ENCODE measurements at regions not wholly inside any gene's neighbourhood (a gene's known extent, or its start where the extent isn't known, plus 50 kb on each side); places are given as distances from the start of the nearest gene placed in this dataset.

DNA sequence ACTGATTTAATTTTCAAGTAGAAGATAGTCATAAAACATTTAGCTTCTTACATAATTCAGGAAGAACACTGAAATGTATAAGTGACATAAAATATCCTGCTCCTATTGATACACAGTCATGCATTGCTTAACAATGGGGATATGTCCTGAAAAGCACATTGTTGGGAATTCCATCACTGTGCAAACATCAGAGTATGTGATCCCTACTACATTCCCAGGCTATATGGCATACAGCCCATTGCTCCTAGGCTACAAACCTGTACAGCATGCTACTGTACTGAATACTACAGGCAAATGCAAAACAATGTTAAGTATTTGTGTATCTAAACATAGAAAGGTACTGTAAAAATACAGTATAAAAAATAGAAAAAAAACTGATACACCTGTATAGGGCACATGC, 723.9 kb upstream of the ARGLU1 start:
- H3K27me3 ChIP-seq (ENCODE audit: control insufficient read depth, insufficient read depth, low read length), result no peaks in the 10 kb centered on the region
- no peak overlapping the region for H3K4me3 ChIP-seq (ENCODE audit: low read depth, low read length)
- H3K36me3 ChIP-seq (ENCODE audit: control insufficient read depth, insufficient read depth, low read length), result no peaks in the 10 kb centered on the region
- H3K27ac ChIP-seq (ENCODE audit: low read depth, low read length), result no peak overlapping the region
- H3K9me3 ChIP-seq (ENCODE audit: control insufficient read depth, insufficient read depth, low read length), result no peaks in the 10 kb centered on the region
- DNase-seq (ENCODE audit: low read depth in 4 of 6, low spot score in 6 of 6), result no peak
- no peaks in the 10 kb centered on the region for H3K4me1 ChIP-seq (ENCODE audit: control insufficient read depth, insufficient read depth, low read length)

DNA sequence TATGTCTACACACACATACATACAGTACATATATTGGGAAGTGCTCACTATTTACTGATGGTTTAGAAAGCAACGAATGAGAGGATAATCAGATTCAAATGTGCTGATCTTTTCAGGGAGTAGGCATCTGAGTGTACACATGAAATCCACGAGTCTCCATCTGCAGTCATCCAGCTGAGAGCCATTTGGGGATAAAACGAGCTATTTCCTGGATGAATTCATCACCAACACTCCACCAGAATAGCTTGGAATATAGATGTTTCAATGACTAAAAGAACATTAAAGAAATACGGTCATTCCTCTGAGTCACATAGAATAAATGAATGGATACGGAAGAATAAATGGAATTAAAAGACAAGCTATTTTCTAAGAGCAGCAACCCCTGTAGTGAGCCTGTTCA, 721.6 kb upstream of the ARGLU1 start:
- Histone ChIP-seq H3K9me3 (ENCODE audit: control insufficient read depth, insufficient read depth, low read length) (no peaks in the 10 kb centered on the region), H3K4me1 (ENCODE audit: control insufficient read depth, insufficient read depth, low read length) (no peaks in the 10 kb centered on the region), H3K27me3 (ENCODE audit: control insufficient read depth, insufficient read depth, low read length) (no peaks in the 10 kb centered on the region), H3K4me3 (ENCODE audit: low read depth, low read length) (no peak overlapping the region), H3K36me3 (ENCODE audit: control insufficient read depth, insufficient read depth, low read length) (no peaks in the 10 kb centered on the region), H3K27ac (ENCODE audit: low read depth, low read length) (no peak overlapping the region)
- DNase-seq (ENCODE audit: low read depth in 4 of 6, low spot score in 6 of 6), result peak in 1 of 6 donors; percentile 21
- 100% methylated on average over 1 of the region's 5 CpGs for WGBS (ENCODE audit: insufficient coverage)

DNA sequence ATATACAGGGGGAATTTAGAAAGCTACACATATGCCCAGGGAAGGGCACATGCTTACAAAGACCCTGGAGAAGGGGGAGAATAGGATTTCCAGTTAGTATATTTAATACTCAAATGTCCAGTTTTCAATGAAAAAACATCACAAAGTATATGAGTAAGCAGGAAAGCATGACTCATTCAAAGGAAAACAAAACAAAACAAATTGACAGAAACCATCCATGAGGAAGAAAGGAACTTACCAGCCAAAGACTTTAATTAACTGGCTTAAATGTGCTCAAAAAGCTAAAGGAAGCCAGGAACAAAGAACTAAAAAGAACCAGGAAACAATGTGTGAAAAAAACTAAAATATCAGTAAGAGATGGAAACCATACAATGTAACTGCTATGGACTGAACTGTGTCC, 716.2 kb upstream of the ARGLU1 start:
- no peaks in the 10 kb centered on the region for H3K36me3 ChIP-seq (ENCODE audit: control insufficient read depth, insufficient read depth, low read length)
- DNase-seq (ENCODE audit: low read depth in 4 of 6, low spot score in 6 of 6), result no peak
- H3K27ac ChIP-seq (ENCODE audit: low read depth, low read length), result no peak overlapping the region
- H3K27me3 ChIP-seq (ENCODE audit: control insufficient read depth, insufficient read depth, low read length), result no peaks in the 10 kb centered on the region
- no peak overlapping the region for H3K4me3 ChIP-seq (ENCODE audit: low read depth, low read length)
- no peaks in the 10 kb centered on the region for H3K4me1 ChIP-seq (ENCODE audit: control insufficient read depth, insufficient read depth, low read length)
- no peaks in the 10 kb centered on the region for H3K9me3 ChIP-seq (ENCODE audit: control insufficient read depth, insufficient read depth, low read length)

DNA sequence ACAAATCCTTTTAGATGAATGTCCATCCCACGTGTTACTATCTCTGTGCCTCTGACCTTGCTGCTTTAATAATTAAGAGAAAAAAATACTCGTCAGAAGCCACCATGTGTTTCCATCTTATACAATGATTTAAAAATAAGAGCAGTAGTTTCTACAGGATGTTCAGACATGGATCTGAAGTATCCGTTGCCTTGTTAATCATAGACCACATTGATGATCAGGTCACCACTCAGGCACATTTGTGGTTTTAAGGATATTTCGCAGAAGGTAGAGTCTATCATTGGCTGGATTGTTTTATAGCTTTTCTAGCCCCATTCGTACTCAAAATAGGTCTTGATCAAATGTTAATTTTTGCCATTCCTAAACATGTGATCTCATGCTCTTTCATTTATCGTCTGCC, 710.0 kb upstream of the ARGLU1 start:
- no peak for DNase-seq (ENCODE audit: low read depth in 4 of 6, low spot score in 6 of 6)
- no peaks in the 10 kb centered on the region for H3K27me3 ChIP-seq (ENCODE audit: control insufficient read depth, insufficient read depth, low read length)
- no CpG with 5 or more reads among the region's 6 CpGs for WGBS (ENCODE audit: insufficient coverage)
- H3K27ac ChIP-seq (ENCODE audit: low read depth, low read length), result no peak overlapping the region
- no peak overlapping the region for H3K4me3 ChIP-seq (ENCODE audit: low read depth, low read length)
- H3K9me3 ChIP-seq (ENCODE audit: control insufficient read depth, insufficient read depth, low read length), result no peaks in the 10 kb centered on the region
- no peaks in the 10 kb centered on the region for H3K4me1 ChIP-seq (ENCODE audit: control insufficient read depth, insufficient read depth, low read length)
- no peaks in the 10 kb centered on the region for H3K36me3 ChIP-seq (ENCODE audit: control insufficient read depth, insufficient read depth, low read length)

DNA sequence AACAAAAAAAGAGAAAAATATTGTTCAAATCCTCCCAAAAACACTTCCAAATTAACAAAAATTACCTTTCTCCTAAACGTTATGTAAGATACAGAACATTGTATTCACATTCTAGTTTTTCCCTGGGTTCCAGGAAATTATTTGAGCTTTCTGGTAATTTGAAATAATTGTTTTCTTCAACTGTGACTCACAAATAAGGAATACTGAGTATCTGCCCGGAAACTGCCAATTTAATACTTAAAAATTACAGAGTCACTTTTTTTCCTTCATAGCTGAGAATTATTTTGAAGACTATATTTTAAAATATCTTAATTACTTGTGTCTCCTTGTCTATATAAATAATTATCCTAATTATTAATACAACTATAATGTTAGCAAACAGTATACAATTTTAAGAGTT, 709.0 kb upstream of the ARGLU1 start:
- H3K27me3 ChIP-seq (ENCODE audit: control insufficient read depth, insufficient read depth, low read length), result no peaks in the 10 kb centered on the region
- DNase-seq (ENCODE audit: low read depth in 4 of 6, low spot score in 6 of 6), result no peak
- no peaks in the 10 kb centered on the region for H3K9me3 ChIP-seq (ENCODE audit: control insufficient read depth, insufficient read depth, low read length)
- H3K4me3 ChIP-seq (ENCODE audit: low read depth, low read length), result no peak overlapping the region
- H3K36me3 ChIP-seq (ENCODE audit: control insufficient read depth, insufficient read depth, low read length), result no peaks in the 10 kb centered on the region
- H3K27ac ChIP-seq (ENCODE audit: low read depth, low read length), result no peak overlapping the region
- no CpG with 5 or more reads among the region's 2 CpGs for WGBS (ENCODE audit: insufficient coverage)
- H3K4me1 ChIP-seq (ENCODE audit: control insufficient read depth, insufficient read depth, low read length), result no peaks in the 10 kb centered on the region

DNA sequence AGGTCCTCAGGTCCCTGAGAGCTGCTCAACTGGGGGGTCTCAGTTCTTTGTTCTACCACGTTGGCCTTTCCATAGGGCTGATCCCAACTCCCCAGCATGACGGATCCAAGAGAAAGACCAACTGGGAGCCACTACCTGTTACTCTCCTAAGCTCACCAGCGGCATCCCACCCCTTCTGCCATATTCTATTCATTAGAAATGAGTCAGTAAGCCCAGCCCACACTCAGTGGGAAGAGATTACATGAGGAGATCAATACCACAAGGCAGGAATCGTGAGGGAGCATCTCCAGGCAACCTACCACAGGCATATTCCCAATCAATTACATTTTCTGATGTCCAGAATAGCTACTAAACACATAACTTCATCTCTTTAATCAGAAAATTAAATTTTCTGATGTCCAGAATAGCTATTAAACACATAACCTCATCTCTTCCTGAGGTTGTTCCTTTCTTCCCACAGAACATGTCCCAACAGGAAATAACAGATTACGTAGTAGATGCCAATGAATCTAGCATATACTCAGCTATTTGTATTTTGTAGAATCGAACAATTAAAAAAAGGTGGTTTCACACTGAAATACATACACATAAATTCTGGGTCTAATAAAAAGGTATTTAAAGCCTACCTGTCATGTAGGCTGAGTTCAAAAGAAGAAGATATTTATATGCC, 708.1 kb upstream of the ARGLU1 start:
- Histone ChIP-seq H3K36me3 (ENCODE audit: control insufficient read depth, insufficient read depth, low read length) (no peaks in the 10 kb centered on the region), H3K4me3 (ENCODE audit: low read depth, low read length) (no peak overlapping the region), H3K9me3 (ENCODE audit: control insufficient read depth, insufficient read depth, low read length) (no peaks in the 10 kb centered on the region), H3K27ac (ENCODE audit: low read depth, low read length) (no peak overlapping the region), H3K27me3 (ENCODE audit: control insufficient read depth, insufficient read depth, low read length) (no peaks in the 10 kb centered on the region), H3K4me1 (ENCODE audit: control insufficient read depth, insufficient read depth, low read length) (peaks cover 4% of the 10 kb centered on the region)
- no peak for DNase-seq (ENCODE audit: low read depth in 4 of 6, low spot score in 6 of 6)
- WGBS (ENCODE audit: insufficient coverage), result 77% methylated on average over 3 of the region's 6 CpGs

DNA sequence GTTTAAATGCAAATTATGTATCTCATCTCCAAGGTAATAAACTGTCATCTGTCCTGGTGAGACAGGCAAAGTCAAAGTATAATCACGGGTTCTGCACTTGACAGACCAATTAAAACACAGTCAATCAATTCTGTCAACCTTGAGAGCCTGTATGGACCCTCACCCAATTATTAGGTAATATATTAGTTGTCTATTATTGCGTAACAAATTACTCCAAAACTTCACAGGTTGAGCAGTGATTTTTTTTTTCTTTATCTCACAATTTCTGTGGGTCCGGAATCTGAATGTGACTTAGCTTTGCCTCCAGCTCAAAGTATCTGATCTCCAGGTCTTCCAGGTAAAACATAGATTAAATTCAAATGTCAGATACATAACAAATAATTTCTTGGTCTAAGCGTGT, 707.4 kb upstream of the ARGLU1 start:
- Histone ChIP-seq H3K9me3 (ENCODE audit: control insufficient read depth, insufficient read depth, low read length) (no peaks in the 10 kb centered on the region), H3K27ac (ENCODE audit: low read depth, low read length) (no peak overlapping the region), H3K4me3 (ENCODE audit: low read depth, low read length) (no peak overlapping the region), H3K27me3 (ENCODE audit: control insufficient read depth, insufficient read depth, low read length) (no peaks in the 10 kb centered on the region), H3K36me3 (ENCODE audit: control insufficient read depth, insufficient read depth, low read length) (no peaks in the 10 kb centered on the region), H3K4me1 (ENCODE audit: control insufficient read depth, insufficient read depth, low read length) (peaks cover 4% of the 10 kb centered on the region)
- 100% methylated on average over 1 of the region's 4 CpGs for WGBS (ENCODE audit: insufficient coverage)
- DNase-seq (ENCODE audit: low read depth in 4 of 6, low spot score in 6 of 6), result no peak

DNA sequence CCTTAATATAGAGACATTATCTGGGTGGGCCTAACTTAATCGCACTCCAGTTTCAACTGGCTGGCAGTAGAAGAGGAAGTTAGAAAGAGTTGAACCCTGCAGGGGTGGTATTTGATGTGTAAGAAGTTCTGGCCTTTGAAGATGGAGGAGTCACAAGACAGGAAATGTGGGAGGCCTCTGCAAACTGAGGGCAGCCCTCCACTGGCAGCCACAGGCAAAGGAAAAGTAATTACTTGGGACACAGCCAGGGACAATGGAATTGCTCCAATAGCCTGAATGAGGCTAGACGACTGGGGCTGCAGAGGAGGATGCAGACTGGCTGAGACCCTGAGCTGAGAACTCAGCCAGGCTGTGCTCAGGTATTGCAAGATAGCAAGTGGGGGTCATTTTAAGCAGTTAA, 703.3 kb upstream of the ARGLU1 start:
- no peak overlapping the region for H3K4me3 ChIP-seq (ENCODE audit: low read depth, low read length)
- peak in 5 of 6 donors; percentile 17 to 80 (median 36) for DNase-seq (ENCODE audit: low read depth in 4 of 6, low spot score in 6 of 6)
- H3K4me1 ChIP-seq (ENCODE audit: control insufficient read depth, insufficient read depth, low read length), result peaks cover 4% of the 10 kb centered on the region
- H3K9me3 ChIP-seq (ENCODE audit: control insufficient read depth, insufficient read depth, low read length), result no peaks in the 10 kb centered on the region
- 40% methylated on average over 2 of the region's 2 CpGs for WGBS (ENCODE audit: insufficient coverage)
- H3K27me3 ChIP-seq (ENCODE audit: control insufficient read depth, insufficient read depth, low read length), result no peaks in the 10 kb centered on the region
- H3K27ac ChIP-seq (ENCODE audit: low read depth, low read length), result no peak overlapping the region
- H3K36me3 ChIP-seq (ENCODE audit: control insufficient read depth, insufficient read depth, low read length), result no peaks in the 10 kb centered on the region

DNA sequence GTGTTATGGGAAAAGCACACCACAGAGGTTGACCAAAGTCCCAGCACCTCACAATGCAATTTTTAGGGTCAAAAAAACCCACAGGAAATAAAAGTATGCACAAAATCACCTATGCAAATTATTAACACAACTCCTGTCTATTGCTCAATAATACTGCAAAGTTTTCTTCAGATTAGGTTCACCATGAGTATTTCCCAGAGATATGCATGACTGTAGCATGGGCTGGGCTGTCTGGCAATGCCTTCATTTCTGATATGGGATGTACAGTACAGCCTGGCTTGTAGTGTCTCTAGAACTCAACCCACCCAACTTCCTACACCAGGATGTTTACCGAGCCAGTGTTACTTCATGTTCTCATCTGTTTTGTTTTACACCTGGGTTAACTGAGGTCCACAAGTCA, 698.7 kb upstream of the ARGLU1 start:
- no peaks in the 10 kb centered on the region for H3K27me3 ChIP-seq (ENCODE audit: control insufficient read depth, insufficient read depth, low read length)
- DNase-seq (ENCODE audit: low read depth in 4 of 6, low spot score in 6 of 6), result no peak
- H3K4me3 ChIP-seq (ENCODE audit: low read depth, low read length), result no peak overlapping the region
- H3K27ac ChIP-seq (ENCODE audit: low read depth, low read length), result no peak overlapping the region
- WGBS (ENCODE audit: insufficient coverage), result 100% methylated on average over 1 of the region's 1 CpG
- H3K36me3 ChIP-seq (ENCODE audit: control insufficient read depth, insufficient read depth, low read length), result no peaks in the 10 kb centered on the region
- peaks cover 4% of the 10 kb centered on the region for H3K4me1 ChIP-seq (ENCODE audit: control insufficient read depth, insufficient read depth, low read length)
- H3K9me3 ChIP-seq (ENCODE audit: control insufficient read depth, insufficient read depth, low read length), result no peaks in the 10 kb centered on the region

DNA sequence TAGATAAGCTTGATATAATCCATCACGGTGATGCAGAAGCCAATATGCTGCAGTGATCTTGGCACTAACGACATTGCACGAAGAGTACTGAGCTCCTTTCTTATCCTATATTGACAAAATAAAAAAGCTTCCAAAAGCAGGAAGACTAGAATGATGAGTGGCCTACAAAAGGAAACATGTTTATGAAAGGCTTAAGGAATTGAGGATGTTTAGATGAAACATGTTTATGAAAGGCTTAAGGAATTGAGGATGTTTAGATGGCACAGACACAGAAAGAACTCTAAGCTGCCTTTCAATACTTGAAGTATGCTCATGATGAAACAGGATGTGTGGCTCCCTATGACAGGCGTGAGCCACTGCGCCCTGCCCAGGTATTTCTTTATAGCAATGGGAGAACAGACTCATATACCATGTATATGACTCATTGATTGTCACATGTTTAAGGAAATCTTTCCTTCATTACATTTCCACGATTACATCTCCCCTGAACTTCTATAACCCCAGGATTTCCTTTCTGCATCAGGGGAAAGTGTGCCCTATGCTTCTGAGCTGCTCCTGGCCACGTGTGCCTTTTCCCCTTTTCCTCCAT, 690.8 kb upstream of the ARGLU1 start:
- DNase-seq (ENCODE audit: low read depth in 4 of 6, low spot score in 6 of 6), result peak in 1 of 6 donors; percentile 13
- Histone ChIP-seq H3K27ac (ENCODE audit: low read depth, low read length) (no peak overlapping the region), H3K4me1 (ENCODE audit: control insufficient read depth, insufficient read depth, low read length) (no peaks in the 10 kb centered on the region), H3K36me3 (ENCODE audit: control insufficient read depth, insufficient read depth, low read length) (no peaks in the 10 kb centered on the region), H3K9me3 (ENCODE audit: control insufficient read depth, insufficient read depth, low read length) (no peaks in the 10 kb centered on the region), H3K4me3 (ENCODE audit: low read depth, low read length) (no peak overlapping the region), H3K27me3 (ENCODE audit: control insufficient read depth, insufficient read depth, low read length) (no peaks in the 10 kb centered on the region)
- WGBS (ENCODE audit: insufficient coverage), result 100% methylated on average over 1 of the region's 7 CpGs
